GM19455 (cell line): ENCODE measurements at regions not wholly inside any gene's neighbourhood (a gene's known extent, or its start where the extent isn't known, plus 50 kb on each side); places are given as distances from the start of the nearest gene placed in this dataset.
"Not testable (repeated sequence)": the region's sequence is repeated elsewhere in the genome, so short reads cannot be mapped to it uniquely, and the experiment has no call there.

ENCODE experiments used
- ATAC-seq: cut with Tn5 transposase; IDR thresholded peaks from one replicate; pipeline ENCODE4 v1.9.1; 2021; ENCODE audit not compliant: unreplicated experiment

- no peak for ATAC-seq
Observed at GRCh38 chr2:34851804-34852203, 1252.7 kb upstream of the FAM98A start.

GRCh38 chr2:34849827-34850226 lies 1250.7 kb upstream of the FAM98A start:
- no peak for ATAC-seq

- no peak for ATAC-seq
Observed at GRCh38 chr2:34848691-34849090, 1249.6 kb upstream of the FAM98A start.

- no peak for ATAC-seq
Observed at GRCh38 chr2:34848132-34848531, 1249.0 kb upstream of the FAM98A start.

GRCh38 chr2:34844629-34845028 lies 1245.5 kb upstream of the FAM98A start:
- no peak for ATAC-seq

GRCh38 chr2:34838408-34838807 lies 1239.3 kb upstream of the FAM98A start:
- no peak for ATAC-seq

- no peak for ATAC-seq
Observed at GRCh38 chr2:34836361-34836760, 1237.3 kb upstream of the FAM98A start.

- no peak for ATAC-seq
Observed at GRCh38 chr2:34831096-34831495, 1232.0 kb upstream of the FAM98A start.

GRCh38 chr2:34828481-34828880 lies 1229.4 kb upstream of the FAM98A start:
- ATAC-seq, result no peak

- ATAC-seq, result no peak
Observed at GRCh38 chr2:34827398-34827797, 1228.3 kb upstream of the FAM98A start.

- ATAC-seq, result no peak
Observed at GRCh38 chr2:34825686-34826085, 1226.6 kb upstream of the FAM98A start.

- no peak for ATAC-seq
Observed at GRCh38 chr2:34822616-34823015, 1223.5 kb upstream of the FAM98A start.

- no peak for ATAC-seq
Observed at GRCh38 chr2:34815052-34815741, 1216.1 kb upstream of the FAM98A start.

GRCh38 chr2:34810456-34810855 lies 1211.4 kb upstream of the FAM98A start:
- ATAC-seq, result no peak

- ATAC-seq, result no peak
Observed at GRCh38 chr2:34808426-34808825, 1209.3 kb upstream of the FAM98A start.

- ATAC-seq, result no peak
Observed at GRCh38 chr2:34806891-34807290, 1207.8 kb upstream of the FAM98A start.

GRCh38 chr2:34806396-34806795 lies 1207.3 kb upstream of the FAM98A start:
- no peak for ATAC-seq

GRCh38 chr2:34799556-34799955 lies 1200.5 kb upstream of the FAM98A start:
- no peak for ATAC-seq

GRCh38 chr2:34795586-34795985 lies 1196.5 kb upstream of the FAM98A start:
- ATAC-seq, result not testable (repeated sequence)

- no peak for ATAC-seq
Observed at GRCh38 chr2:34789169-34789568, 1190.1 kb upstream of the FAM98A start.

GRCh38 chr2:34787341-34787740 lies 1188.2 kb upstream of the FAM98A start:
- ATAC-seq, result no peak

GRCh38 chr2:34785206-34785785 lies 1186.2 kb upstream of the FAM98A start:
- ATAC-seq, result no peak

GRCh38 chr2:34784701-34785100 lies 1185.6 kb upstream of the FAM98A start:
- ATAC-seq, result no peak
